ENCODE measurements at regions not wholly inside any gene's neighbourhood (a gene's known extent, or its start where the extent isn't known, plus 50 kb on each side); places are given as distances from the start of the nearest gene placed in this dataset.

GRCh38 chr7:136389933-136390332 lies 412.8 kb upstream of the MTPN start:
- TF ChIP-seq FOS (IDR thresholded peaks at IDR 0.05; ENCODE audit: borderline replicate concordance, insufficient read depth, low read length) = no peak
- TF ChIP-seq, protein P1, sequence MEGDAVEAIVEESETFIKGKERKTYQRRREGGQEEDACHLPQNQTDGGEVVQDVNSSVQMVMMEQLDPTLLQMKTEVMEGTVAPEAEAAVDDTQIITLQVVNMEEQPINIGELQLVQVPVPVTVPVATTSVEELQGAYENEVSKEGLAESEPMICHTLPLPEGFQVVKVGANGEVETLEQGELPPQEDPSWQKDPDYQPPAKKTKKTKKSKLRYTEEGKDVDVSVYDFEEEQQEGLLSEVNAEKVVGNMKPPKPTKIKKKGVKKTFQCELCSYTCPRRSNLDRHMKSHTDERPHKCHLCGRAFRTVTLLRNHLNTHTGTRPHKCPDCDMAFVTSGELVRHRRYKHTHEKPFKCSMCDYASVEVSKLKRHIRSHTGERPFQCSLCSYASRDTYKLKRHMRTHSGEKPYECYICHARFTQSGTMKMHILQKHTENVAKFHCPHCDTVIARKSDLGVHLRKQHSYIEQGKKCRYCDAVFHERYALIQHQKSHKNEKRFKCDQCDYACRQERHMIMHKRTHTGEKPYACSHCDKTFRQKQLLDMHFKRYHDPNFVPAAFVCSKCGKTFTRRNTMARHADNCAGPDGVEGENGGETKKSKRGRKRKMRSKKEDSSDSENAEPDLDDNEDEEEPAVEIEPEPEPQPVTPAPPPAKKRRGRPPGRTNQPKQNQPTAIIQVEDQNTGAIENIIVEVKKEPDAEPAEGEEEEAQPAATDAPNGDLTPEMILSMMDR (IDR thresholded peaks at IDR 0.05; ENCODE audit: extremely low read depth in 1 of 2, insufficient read depth in 1 of 2, low read depth in 1 of 2, low read length in 2 of 2) = no peak
- TF ChIP-seq POLR2AphosphoS5 (IDR thresholded peaks at IDR 0.05; ENCODE audit: insufficient read depth, low read depth, low read length) = no peak
- TF ChIP-seq EZH2 (IDR thresholded peaks at IDR 0.05; ENCODE audit: borderline replicate concordance, low read depth, low read length, severe bottlenecking) = no peak
- no peak for TF ChIP-seq POLR2A (IDR thresholded peaks at IDR 0.05; ENCODE audit: low read depth, low read length)
- TF ChIP-seq, protein P2, sequence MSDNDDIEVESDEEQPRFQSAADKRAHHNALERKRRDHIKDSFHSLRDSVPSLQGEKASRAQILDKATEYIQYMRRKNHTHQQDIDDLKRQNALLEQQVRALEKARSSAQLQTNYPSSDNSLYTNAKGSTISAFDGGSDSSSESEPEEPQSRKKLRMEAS (IDR thresholded peaks at IDR 0.05; ENCODE audit: insufficient read depth, insufficient read length) = no peak
- no peak for TF ChIP-seq MYC (IDR thresholded peaks at IDR 0.05; ENCODE audit: low read depth, low read length)
- TF ChIP-seq JUN (IDR thresholded peaks at IDR 0.05; ENCODE audit: borderline replicate concordance, insufficient read depth, insufficient read length, low read depth) = no peak

Measured in endothelial cell of umbilical vein (primary cell).